ENCODE measurements at regions not wholly inside any gene's neighbourhood (a gene's known extent, or its start where the extent isn't known, plus 50 kb on each side); places are given as distances from the start of the nearest gene placed in this dataset.

DNA sequence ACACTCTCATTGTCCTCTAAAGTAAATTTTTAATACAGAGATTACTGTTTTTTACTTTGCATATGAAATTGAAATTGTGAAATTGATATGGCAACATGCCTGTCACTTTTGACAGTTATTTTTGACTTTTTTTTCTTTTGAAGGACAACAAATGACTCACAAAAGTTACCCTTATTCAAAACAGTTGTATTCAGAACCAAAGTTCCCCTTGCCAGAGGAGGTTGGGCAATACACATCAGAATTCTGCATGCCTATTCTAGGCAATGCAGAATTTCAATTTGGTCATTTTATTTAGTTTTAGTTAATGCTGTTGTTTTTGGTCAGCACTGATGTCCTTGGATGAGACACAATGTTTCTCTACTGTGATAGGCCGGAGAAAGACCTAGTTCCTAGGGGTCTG, 299.1 kb upstream of the PRR16 start (continued):
- TF ChIP-seq, protein P1, sequence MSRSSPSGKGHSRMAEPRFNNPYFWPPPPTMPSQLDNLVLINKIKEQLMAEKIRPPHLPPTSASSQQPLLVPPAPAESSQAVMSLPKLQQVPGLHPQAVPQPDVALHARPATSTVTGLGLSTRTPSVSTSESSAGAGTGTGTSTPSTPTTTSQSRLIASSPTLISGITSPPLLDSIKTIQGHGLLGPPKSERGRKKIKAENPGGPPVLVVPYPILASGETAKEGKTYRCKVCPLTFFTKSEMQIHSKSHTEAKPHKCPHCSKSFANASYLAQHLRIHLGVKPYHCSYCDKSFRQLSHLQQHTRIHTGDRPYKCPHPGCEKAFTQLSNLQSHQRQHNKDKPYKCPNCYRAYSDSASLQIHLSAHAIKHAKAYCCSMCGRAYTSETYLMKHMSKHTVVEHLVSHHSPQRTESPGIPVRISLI (CRISPR knock-in tag; IDR thresholded peaks at IDR 0.05; ENCODE audit: borderline replicate concordance): no peak
- no peak for TF ChIP-seq BHLHE40 (IDR thresholded peaks at IDR 0.05; ENCODE audit: low read length)
- TF ChIP-seq, protein P2, sequence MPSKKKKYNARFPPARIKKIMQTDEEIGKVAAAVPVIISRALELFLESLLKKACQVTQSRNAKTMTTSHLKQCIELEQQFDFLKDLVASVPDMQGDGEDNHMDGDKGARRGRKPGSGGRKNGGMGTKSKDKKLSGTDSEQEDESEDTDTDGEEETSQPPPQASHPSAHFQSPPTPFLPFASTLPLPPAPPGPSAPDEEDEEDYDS (CRISPR knock-in tag; IDR thresholded peaks at IDR 0.05): no peak
- TF ChIP-seq, protein P3, sequence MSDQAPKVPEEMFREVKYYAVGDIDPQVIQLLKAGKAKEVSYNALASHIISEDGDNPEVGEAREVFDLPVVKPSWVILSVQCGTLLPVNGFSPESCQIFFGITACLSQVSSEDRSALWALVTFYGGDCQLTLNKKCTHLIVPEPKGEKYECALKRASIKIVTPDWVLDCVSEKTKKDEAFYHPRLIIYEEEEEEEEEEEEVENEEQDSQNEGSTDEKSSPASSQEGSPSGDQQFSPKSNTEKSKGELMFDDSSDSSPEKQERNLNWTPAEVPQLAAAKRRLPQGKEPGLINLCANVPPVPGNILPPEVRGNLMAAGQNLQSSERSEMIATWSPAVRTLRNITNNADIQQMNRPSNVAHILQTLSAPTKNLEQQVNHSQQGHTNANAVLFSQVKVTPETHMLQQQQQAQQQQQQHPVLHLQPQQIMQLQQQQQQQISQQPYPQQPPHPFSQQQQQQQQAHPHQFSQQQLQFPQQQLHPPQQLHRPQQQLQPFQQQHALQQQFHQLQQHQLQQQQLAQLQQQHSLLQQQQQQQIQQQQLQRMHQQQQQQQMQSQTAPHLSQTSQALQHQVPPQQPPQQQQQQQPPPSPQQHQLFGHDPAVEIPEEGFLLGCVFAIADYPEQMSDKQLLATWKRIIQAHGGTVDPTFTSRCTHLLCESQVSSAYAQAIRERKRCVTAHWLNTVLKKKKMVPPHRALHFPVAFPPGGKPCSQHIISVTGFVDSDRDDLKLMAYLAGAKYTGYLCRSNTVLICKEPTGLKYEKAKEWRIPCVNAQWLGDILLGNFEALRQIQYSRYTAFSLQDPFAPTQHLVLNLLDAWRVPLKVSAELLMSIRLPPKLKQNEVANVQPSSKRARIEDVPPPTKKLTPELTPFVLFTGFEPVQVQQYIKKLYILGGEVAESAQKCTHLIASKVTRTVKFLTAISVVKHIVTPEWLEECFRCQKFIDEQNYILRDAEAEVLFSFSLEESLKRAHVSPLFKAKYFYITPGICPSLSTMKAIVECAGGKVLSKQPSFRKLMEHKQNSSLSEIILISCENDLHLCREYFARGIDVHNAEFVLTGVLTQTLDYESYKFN (CRISPR knock-in tag; conservative IDR thresholded peaks at IDR 0.05): no peak
- no peak for TF ChIP-seq ELF3 (CRISPR knock-in tag; IDR thresholded peaks at IDR 0.05)
- no peak for TF ChIP-seq NR2F1 (CRISPR knock-in tag; IDR thresholded peaks at IDR 0.05)
- TF ChIP-seq ZNF7 (CRISPR knock-in tag; IDR thresholded peaks at IDR 0.05): no peak

DNA sequence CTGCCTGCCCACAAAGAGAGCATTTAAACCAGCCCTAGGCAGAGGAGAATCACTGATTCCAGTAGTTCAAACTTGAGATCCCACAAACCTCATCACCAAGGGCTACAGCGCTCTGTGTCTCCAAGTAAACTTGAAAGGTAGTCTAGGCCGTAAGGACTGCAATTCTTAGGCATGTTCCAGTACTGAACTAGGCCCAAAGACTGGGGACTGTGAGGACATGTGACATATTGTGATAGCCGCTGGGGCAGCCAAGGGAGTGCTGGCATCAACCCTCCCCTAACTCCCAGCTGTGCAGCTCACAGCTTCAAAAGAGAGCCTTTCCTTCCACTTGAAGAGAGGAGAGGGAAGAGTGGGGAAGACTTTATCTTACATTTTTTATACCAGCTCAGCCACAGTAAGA, 291.0 kb upstream of the PRR16 start:
- WGBS (ENCODE audit: low lambda C conversion rate): 0% methylated on average over 1 of the region's 3 CpGs
- H3K27ac ChIP-seq (ENCODE audit: extremely low read length, insufficient read depth, low read length): no peak overlapping the region
- intact Hi-C loops (cut with micrococcal nuclease; ENCODE audit: unreplicated experiment) (no loop called here), in situ Hi-C loops (cut with HindIII; ENCODE audit: extremely low pct_ligation_motif_present, low pct_unique_long_range_greater_than_20kb) (no loop called here)
- BruUV-seq (replicated peaks): no TSS peak
- no peaks in the 10 kb centered on the region for H3K36me3 ChIP-seq (replicated peaks in 1 of 2; ENCODE audit: control insufficient read depth in 1 of 2, insufficient read depth in 2 of 2, low read length in 2 of 2)
- no peak for DNase-seq (ENCODE audit: low spot score)
- FAIRE-seq: no peak
- POLR2A ChIA-PET: no interaction called here
- H3K9me3 ChIP-seq (ENCODE audit: low read length): no peaks in the 10 kb centered on the region
- no peaks in the 10 kb centered on the region for H3K4me1 ChIP-seq (ENCODE audit: insufficient read depth, low read length)
- no peaks in the 10 kb centered on the region for H4K20me1 ChIP-seq (ENCODE audit: insufficient read depth, low read length)
- no peak overlapping the region for H3K9ac ChIP-seq (ENCODE audit: insufficient read depth, low read depth, low read length)
- no peak for ATAC-seq
- H3K27me3 ChIP-seq (ENCODE audit: control insufficient read depth in 1 of 2, insufficient read depth in 2 of 2, low read length in 2 of 2): no peaks in the 10 kb centered on the region
- no peak overlapping the region for H2AFZ ChIP-seq (ENCODE audit: low read length)
- CTCF ChIA-PET (ENCODE audit: low intra/inter-chr PET ratio, low total read pairs): no interaction called here
- no peak overlapping the region for H3K4me2 ChIP-seq (ENCODE audit: low read depth, low read length)
- no peak overlapping the region for H3K4me3 ChIP-seq (replicated peaks in 1 of 3; ENCODE audit: insufficient read depth in 1 of 3, low read depth in 2 of 3, low read length in 3 of 3)
- no peaks in the 10 kb centered on the region for H3K79me2 ChIP-seq (ENCODE audit: insufficient read depth, low read length)
- TF ChIP-seq MZF1 (CRISPR knock-in tag; IDR thresholded peaks at IDR 0.05; ENCODE audit: borderline replicate concordance) (no peak), ZSCAN30 (CRISPR knock-in tag; IDR thresholded peaks at IDR 0.05) (no peak), TCF7L2 (IDR thresholded peaks at IDR 0.05; ENCODE audit: low read depth, low read length) (no peak), NBN (conservative IDR thresholded peaks at IDR 0.05) (no peak), ATF1 (CRISPR knock-in tag; IDR thresholded peaks at IDR 0.05) (no peak), NFKBIZ (CRISPR knock-in tag; IDR thresholded peaks at IDR 0.05) (no peak), ZNF326 (CRISPR knock-in tag; IDR thresholded peaks at IDR 0.05; ENCODE audit: borderline replicate concordance) (no peak), ZNF616 (CRISPR knock-in tag; IDR thresholded peaks at IDR 0.05; ENCODE audit: low read depth) (no peak), ZNF24 (IDR thresholded peaks at IDR 0.05) (no peak), ZNF496 (CRISPR knock-in tag; IDR thresholded peaks at IDR 0.05; ENCODE audit: insufficient replicate concordance) (no peak), KLF16 (CRISPR knock-in tag; IDR thresholded peaks at IDR 0.05) (no peak)
- TF ChIP-seq, protein P4, sequence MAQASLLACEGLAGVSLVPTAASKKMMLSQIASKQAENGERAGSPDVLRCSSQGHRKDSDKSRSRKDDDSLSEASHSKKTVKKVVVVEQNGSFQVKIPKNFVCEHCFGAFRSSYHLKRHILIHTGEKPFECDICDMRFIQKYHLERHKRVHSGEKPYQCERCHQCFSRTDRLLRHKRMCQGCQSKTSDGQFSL (CRISPR knock-in tag; IDR thresholded peaks at IDR 0.05): no peak

Data from HepG2 (cell line).